ENCODE measurements at regions not wholly inside any gene's neighbourhood (a gene's known extent, or its start where the extent isn't known, plus 50 kb on each side); places are given as distances from the start of the nearest gene placed in this dataset.

- TF ChIP-seq, protein P1, sequence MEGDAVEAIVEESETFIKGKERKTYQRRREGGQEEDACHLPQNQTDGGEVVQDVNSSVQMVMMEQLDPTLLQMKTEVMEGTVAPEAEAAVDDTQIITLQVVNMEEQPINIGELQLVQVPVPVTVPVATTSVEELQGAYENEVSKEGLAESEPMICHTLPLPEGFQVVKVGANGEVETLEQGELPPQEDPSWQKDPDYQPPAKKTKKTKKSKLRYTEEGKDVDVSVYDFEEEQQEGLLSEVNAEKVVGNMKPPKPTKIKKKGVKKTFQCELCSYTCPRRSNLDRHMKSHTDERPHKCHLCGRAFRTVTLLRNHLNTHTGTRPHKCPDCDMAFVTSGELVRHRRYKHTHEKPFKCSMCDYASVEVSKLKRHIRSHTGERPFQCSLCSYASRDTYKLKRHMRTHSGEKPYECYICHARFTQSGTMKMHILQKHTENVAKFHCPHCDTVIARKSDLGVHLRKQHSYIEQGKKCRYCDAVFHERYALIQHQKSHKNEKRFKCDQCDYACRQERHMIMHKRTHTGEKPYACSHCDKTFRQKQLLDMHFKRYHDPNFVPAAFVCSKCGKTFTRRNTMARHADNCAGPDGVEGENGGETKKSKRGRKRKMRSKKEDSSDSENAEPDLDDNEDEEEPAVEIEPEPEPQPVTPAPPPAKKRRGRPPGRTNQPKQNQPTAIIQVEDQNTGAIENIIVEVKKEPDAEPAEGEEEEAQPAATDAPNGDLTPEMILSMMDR (IDR thresholded peaks at IDR 0.05; ENCODE audit: control extremely low read depth in 1 of 3, insufficient read depth in 1 of 3, low read depth in 1 of 3, low read length in 3 of 3) = no peak
- TF ChIP-seq HDAC6 (IDR thresholded peaks at IDR 0.05; ENCODE audit: low read depth, low read length) (no peak), NANOG (IDR thresholded peaks at IDR 0.05; ENCODE audit: insufficient read depth, low read depth, low read length, poor library complexity, severe bottlenecking) (no peak), TAF1 (IDR thresholded peaks at IDR 0.05; ENCODE audit: low read depth, low read length) (no peak), EP300 (IDR thresholded peaks at IDR 0.05; ENCODE audit: borderline replicate concordance in 1 of 2, low read depth in 2 of 2, low read length in 2 of 2) (no peak), POLR2A (IDR thresholded peaks at IDR 0.05; ENCODE audit: control extremely low read depth in 1 of 2, low read depth in 2 of 2, low read length in 2 of 2) (no peak), TCF12 (IDR thresholded peaks at IDR 0.05; ENCODE audit: low read depth, low read length) (no peak), CBX5 (IDR thresholded peaks at IDR 0.05; ENCODE audit: low read depth, low read length) (no peak), ATF3 (IDR thresholded peaks at IDR 0.05; ENCODE audit: insufficient read depth, low read depth, low read length) (no peak)
- TF ChIP-seq, protein P2, sequence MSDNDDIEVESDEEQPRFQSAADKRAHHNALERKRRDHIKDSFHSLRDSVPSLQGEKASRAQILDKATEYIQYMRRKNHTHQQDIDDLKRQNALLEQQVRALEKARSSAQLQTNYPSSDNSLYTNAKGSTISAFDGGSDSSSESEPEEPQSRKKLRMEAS (IDR thresholded peaks at IDR 0.05) = no peak
These were observed 385.3 kb upstream of the ATXN7L3B start for GRCh38 chr12:74152370-74152769.

Measured in H1 (cell line).